OCI-LY7 (cell line): ENCODE measurements at regions not wholly inside any gene's neighbourhood (a gene's known extent, or its start where the extent isn't known, plus 50 kb on each side); places are given as distances from the start of the nearest gene placed in this dataset.

Experiments used
- BruUV-seq: library from RNA; stranded (reverse); fragments of 400-500 nt; replicated peaks from 2 replicates; lab custom pipeline; 2021; lab: Mats Ljungman, UMichigan
- CTCF ChIA-PET: fragments of 300-600 bp; sonication (Branson Sonifier 250); formaldehyde crosslinking; loops from one replicate; lab custom pipeline; 2022; ENCODE audit warnings: antibody characterized with exemption; ENCODE audit not compliant: unreplicated experiment; lab: Charles Lee
- POLR2A ChIA-PET: fragments of 300-600 bp; sonication (Branson Sonifier 250); formaldehyde crosslinking; loops from one replicate; lab custom pipeline; 2022; ENCODE audit warnings: antibody characterized with exemption; lab: Charles Lee
- DNase-seq: peaks from one replicate; pipeline ENCODE4 v3.0.0-alpha.2; 2015; ENCODE audit warnings: low spot score
- H2AFZ ChIP-seq: fragments of 200-600 bp; sonication (generic), shearing (Covaris generic); 2 replicates; pipeline ENCODE4 v1.6.1; 2014; ENCODE audit warnings: mild to moderate bottlenecking, antibody characterized with exemption, low read length, moderate library complexity
- H3K27ac ChIP-seq: fragments of 200-600 bp; sonication (generic); 2 replicates; pipeline ENCODE4 v1.5.1; 2014; ENCODE audit warnings: mixed run types, low read depth, mild to moderate bottlenecking, moderate library complexity, low read length, inconsistent platforms; ENCODE audit not compliant: poor library complexity, severe bottlenecking
- H3K36me3 ChIP-seq: fragments of 200-600 bp; sonication (generic); 2 replicates; pipeline ENCODE4 v1.6.1; 2014; ENCODE audit warnings: mild to moderate bottlenecking, antibody characterized with exemption, low read length, moderate library complexity, mixed read lengths; ENCODE audit not compliant: insufficient read depth
- H3K4me1 ChIP-seq: fragments of 200-600 bp; sonication (generic); 2 replicates; pipeline ENCODE4 v1.5.1; 2014; ENCODE audit warnings: mild to moderate bottlenecking, low read length; ENCODE audit not compliant: insufficient read depth, poor library complexity, severe bottlenecking
- H3K4me2 ChIP-seq: fragments of 200-600 bp; sonication (generic); 2 replicates; pipeline ENCODE4 v1.6.1; 2014; ENCODE audit warnings: mild to moderate bottlenecking, low read length
- H3K4me3 ChIP-seq: fragments of 200-600 bp; sonication (generic); 2 replicates; pipeline ENCODE4 v1.5.1; 2014; ENCODE audit warnings: mild to moderate bottlenecking, low read depth, low read length; ENCODE audit not compliant: poor library complexity, severe bottlenecking
- H3K79me2 ChIP-seq: fragments of 200-600 bp; sonication (generic); 2 replicates; pipeline ENCODE4 v1.6.1; 2016; ENCODE audit warnings: low read depth, mild to moderate bottlenecking, low read length, moderate library complexity, mixed read lengths; ENCODE audit not compliant: insufficient read depth
- H3K9me2 ChIP-seq: fragments of 200-600 bp; sonication (generic); 2 replicates; pipeline ENCODE4 v1.6.1; 2016; ENCODE audit warnings: mild to moderate bottlenecking, low read length, mixed read lengths; ENCODE audit not compliant: insufficient read depth
- H3K9me3 ChIP-seq: fragments of 200-600 bp; sonication (generic); 2 replicates; pipeline ENCODE4 v1.6.1; 2014; ENCODE audit warnings: mild to moderate bottlenecking, mixed run types, low read length, mixed read lengths
- H4K20me1 ChIP-seq: fragments of 200-600 bp; sonication (generic); 2 replicates; pipeline ENCODE4 v1.6.1; 2014; ENCODE audit warnings: mild to moderate bottlenecking, antibody characterized with exemption, low read length, moderate library complexity, mixed read lengths; ENCODE audit not compliant: insufficient read depth
- CTCF ChIP-seq: fragments of 200-600 bp; sonication (generic); conservative IDR thresholded peaks from 2 replicates; pipeline ENCODE4 v1.5.1; 2014; ENCODE audit warnings: mild to moderate bottlenecking, antibody characterized with exemption, low read length, moderate library complexity, mixed read lengths
- EZH2phosphoT487 ChIP-seq: fragments of 200-600 bp; sonication (generic); IDR thresholded peaks from 2 replicates; pipeline ENCODE4 v1.6.1; 2018; ENCODE audit warnings: low read depth, borderline replicate concordance, mild to moderate bottlenecking, mixed run types, antibody characterized with exemption, low read length, moderate library complexity, mixed read lengths
- intact Hi-C: fragments of 100-400 bp; cut with micrococcal nuclease; formaldehyde crosslinking; loops from one replicate; pipeline ENCODE4 v1.10.0; 2022; ENCODE audit not compliant: unreplicated experiment

GRCh38 chr5:20678386-20678785 is 690.4 kb upstream of the CDH18 start:
- CTCF ChIA-PET, result no interaction called here
- TF ChIP-seq EZH2phosphoT487 (no peak), CTCF (no peak)

DNA sequence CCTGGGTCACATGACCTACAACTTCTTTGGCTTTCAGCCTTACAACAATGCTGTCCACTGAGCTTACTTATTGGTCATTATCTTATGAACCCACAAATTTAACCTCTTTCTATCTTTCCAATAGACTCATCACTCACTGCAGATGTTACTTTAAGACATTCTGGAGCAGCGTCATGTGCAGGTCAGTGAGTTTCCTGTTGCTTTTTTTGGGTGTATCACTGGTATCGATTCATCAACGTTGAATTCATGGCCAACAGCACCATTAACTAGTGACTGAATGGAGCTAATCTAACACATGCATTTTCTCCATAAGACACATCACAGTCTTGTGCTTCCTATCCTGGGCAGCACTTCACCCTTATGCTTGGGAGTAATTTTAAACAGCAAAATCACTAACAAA is 672.6 kb upstream of the CDH18 start:
- BruUV-seq, result no TSS peak
- Histone ChIP-seq H3K9me2 (no peaks in the 10 kb centered on the region), H3K4me3 (no peak overlapping the region), H3K4me1 (no peaks in the 10 kb centered on the region), H3K9me3 (no peaks in the 10 kb centered on the region), H4K20me1 (no peaks in the 10 kb centered on the region), H3K79me2 (no peaks in the 10 kb centered on the region), H3K36me3 (no peaks in the 10 kb centered on the region), H2AFZ (no peak overlapping the region), H3K27ac (no peak overlapping the region), H3K4me2 (no peak overlapping the region)
- CTCF ChIA-PET, result no interaction called here
- no peak for DNase-seq
- POLR2A ChIA-PET, result no interaction called here
- TF ChIP-seq EZH2phosphoT487 (no peak), CTCF (no peak)
- intact Hi-C loops, result no loop called here

More at GRCh38 chr5:20678386-20678785, 690.4 kb upstream of the CDH18 start:
- Histone ChIP-seq H4K20me1 (no peaks in the 10 kb centered on the region), H3K36me3 (no peaks in the 10 kb centered on the region), H3K9me2 (no peaks in the 10 kb centered on the region), H3K9me3 (no peaks in the 10 kb centered on the region), H3K79me2 (no peaks in the 10 kb centered on the region), H2AFZ (no peak overlapping the region), H3K27ac (no peak overlapping the region), H3K4me2 (no peak overlapping the region), H3K4me3 (no peak overlapping the region), H3K4me1 (no peaks in the 10 kb centered on the region)
- BruUV-seq, result no TSS peak
- DNase-seq, result no peak
- intact Hi-C loops, result no loop called here
- POLR2A ChIA-PET, result no interaction called here

DNA sequence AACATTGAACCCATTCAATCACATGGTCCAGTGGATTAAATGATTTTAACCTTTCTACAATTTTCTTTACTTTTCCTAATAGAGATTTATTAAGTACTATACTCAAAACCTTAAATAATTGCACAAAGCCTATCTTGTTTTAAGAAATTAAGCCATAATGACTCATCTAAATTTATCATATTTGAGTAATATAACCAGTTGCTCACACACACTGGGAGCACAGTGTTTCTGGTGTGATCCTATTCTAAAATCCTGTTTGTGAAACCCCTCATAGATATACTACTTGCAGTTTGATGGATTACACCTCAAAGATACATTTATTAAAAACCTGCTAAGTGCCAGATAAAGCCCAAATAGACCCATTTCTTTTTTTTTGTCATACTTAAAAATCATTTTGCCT is 668.3 kb upstream of the CDH18 start:
- TF ChIP-seq EZH2phosphoT487 (no peak), CTCF (no peak)
- Histone ChIP-seq H3K79me2 (no peaks in the 10 kb centered on the region), H3K36me3 (no peaks in the 10 kb centered on the region), H3K9me3 (no peaks in the 10 kb centered on the region), H3K9me2 (no peaks in the 10 kb centered on the region), H4K20me1 (no peaks in the 10 kb centered on the region), H3K4me1 (no peaks in the 10 kb centered on the region), H3K27ac (no peak overlapping the region), H3K4me3 (no peak overlapping the region), H3K4me2 (no peak overlapping the region), H2AFZ (no peak overlapping the region)
- ChIA-PET POLR2A (no interaction called here), CTCF (no interaction called here)
- DNase-seq, result no peak
- no TSS peak for BruUV-seq
- intact Hi-C loops, result no loop called here
